Neutrophil (primary cell): ENCODE measurements at regions not wholly inside any gene's neighbourhood (a gene's known extent, or its start where the extent isn't known, plus 50 kb on each side); places are given as distances from the start of the nearest gene placed in this dataset.

Source experiments
- H3K27ac ChIP-seq: fragments of 200-600 bp; sonication (generic); 2 replicates; pipeline ENCODE4 v1.5.1; 2016; ENCODE audit warnings: mild to moderate bottlenecking, moderate library complexity
- H3K27me3 ChIP-seq: fragments of 200-600 bp; sonication (generic); 2 replicates; pipeline ENCODE4 v1.6.0; 2016; ENCODE audit warnings: mild to moderate bottlenecking
- H3K36me3 ChIP-seq: fragments of 200-600 bp; sonication (generic); 2 replicates; pipeline ENCODE4 v1.5.1; 2017
- H3K4me1 ChIP-seq, 2 experiments: fragments of 200-600 bp in 1 of 2; sonication (generic) in 1 of 2; 1 replicate in 1 of 2; 2 replicates in 1 of 2; pipeline versions ENCODE4 v1.5.1 to v1.6.1; 2013 to 2016; ENCODE audit warnings: low read depth in 1 of 2, low read length in 1 of 2, mild to moderate bottlenecking in 1 of 2, moderate library complexity in 1 of 2; ENCODE audit not compliant: control insufficient read depth in 1 of 2, insufficient read depth in 1 of 2
- H3K4me3 ChIP-seq, 2 experiments: fragments of 200-600 bp in 1 of 2; sonication (generic) in 1 of 2; 1 replicate in 1 of 2; 2 replicates in 1 of 2; pipeline ENCODE4 v1.5.1; 2013 to 2016; ENCODE audit warnings: low read depth in 1 of 2, low read length in 1 of 2, mild to moderate bottlenecking in 1 of 2, moderate library complexity in 1 of 2
- H3K9me3 ChIP-seq: fragments of 200-600 bp; sonication (generic); 2 replicates; pipeline ENCODE4 v1.5.1; 2016
- CTCF ChIP-seq: fragments of 200-600 bp; sonication (generic); IDR thresholded peaks from 2 replicates; pipeline ENCODE4 v1.5.1; 2016; ENCODE audit warnings: antibody characterized with exemption

DNA sequence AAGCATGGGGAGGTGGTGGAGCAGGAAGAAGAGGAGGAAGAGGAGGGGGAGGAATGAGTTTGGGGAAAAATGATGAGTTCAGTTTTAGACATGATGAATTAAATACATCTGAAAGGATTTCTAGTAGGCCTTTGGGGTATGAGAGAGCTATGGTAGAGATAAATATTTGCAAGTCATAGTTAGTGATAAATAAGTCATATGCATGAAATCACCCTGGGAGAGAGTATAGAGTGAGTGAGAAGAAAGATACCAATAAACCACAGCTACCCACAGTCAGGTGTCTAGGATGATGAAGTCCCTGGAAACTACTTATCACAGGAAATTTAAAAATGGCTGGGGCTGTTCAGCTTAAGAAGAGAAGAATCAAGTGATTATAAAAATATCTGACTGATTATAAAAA is 240.5 kb downstream of the RDH14 start:
- H3K4me3 ChIP-seq = no peak overlapping the region
- no peak for TF ChIP-seq CTCF
- H3K36me3 ChIP-seq = no peaks in the 10 kb centered on the region
- no peaks in the 10 kb centered on the region for H3K9me3 ChIP-seq
- H3K27me3 ChIP-seq = no peaks in the 10 kb centered on the region
- H3K4me1 ChIP-seq = no peaks in the 10 kb centered on the region
- H3K27ac ChIP-seq = no peak overlapping the region

- no peaks in the 10 kb centered on the region for H3K27me3 ChIP-seq
- H3K36me3 ChIP-seq = no peaks in the 10 kb centered on the region
- TF ChIP-seq CTCF = no peak
- H3K4me3 ChIP-seq = no peak overlapping the region
- H3K4me1 ChIP-seq = no peaks in the 10 kb centered on the region
- no peaks in the 10 kb centered on the region for H3K9me3 ChIP-seq
- no peak overlapping the region for H3K27ac ChIP-seq
Measured at GRCh38 chr2:18317017-18317416, 243.4 kb downstream of the RDH14 start.

DNA sequence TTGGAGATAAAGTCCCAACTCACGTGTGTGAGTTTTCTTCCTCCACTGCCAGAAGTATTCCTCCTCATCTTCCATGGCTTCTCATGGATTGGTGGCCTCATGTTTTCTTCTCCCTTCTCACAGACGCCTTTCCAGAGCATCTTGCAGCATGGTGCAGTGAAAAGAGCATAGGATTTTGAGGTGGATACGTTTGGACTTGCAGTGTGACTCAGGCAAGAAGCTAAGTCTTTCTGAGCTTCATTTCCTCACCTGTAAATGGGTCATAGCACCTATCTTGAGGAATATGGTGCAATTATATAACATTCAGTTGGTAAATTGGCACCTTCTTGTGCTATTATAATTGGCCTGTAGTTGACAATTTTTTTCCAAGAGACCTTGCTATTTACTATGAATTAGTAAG is 247.6 kb downstream of the RDH14 start:
- Histone ChIP-seq H3K36me3 (no peaks in the 10 kb centered on the region), H3K9me3 (no peaks in the 10 kb centered on the region), H3K27me3 (no peaks in the 10 kb centered on the region), H3K4me3 (no peak overlapping the region), H3K4me1 (no peaks in the 10 kb centered on the region), H3K27ac (no peak overlapping the region)
- TF ChIP-seq CTCF = no peak

DNA sequence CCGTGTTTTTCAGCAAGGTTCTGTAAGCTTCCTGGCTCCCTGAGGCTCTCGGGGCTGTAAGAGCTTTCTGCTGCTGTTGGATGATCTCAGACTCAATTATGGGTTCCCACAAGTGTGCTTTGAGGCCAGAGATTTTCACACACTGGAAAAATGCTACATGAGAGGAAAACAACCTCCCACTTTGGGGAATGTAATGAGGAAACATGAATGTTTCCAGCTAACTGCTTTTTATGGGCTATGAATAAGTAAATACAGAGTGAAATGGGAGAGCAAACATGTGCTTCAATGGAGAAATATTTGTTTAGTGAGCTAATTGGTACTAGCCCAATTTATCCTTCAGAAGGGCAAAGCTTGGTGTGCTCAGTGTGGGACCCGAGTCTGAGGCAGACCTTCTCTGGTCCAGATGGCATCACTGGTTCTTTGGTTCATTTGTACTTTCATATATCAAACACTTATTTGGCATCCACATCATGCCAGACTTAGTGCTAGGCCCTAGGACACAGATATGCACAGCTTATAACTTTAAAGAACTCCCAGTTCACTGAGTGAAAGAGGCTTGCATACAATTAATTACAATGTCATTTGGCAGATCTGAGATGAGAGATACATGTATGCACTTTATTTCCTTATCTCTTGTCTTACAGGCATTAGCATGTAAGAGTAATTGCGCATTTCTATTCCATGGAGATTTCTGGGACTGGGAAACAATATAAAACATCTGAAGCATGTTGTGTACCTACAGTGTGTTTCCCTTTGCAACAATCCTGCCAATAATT is 248.8 kb downstream of the RDH14 start:
- Histone ChIP-seq H3K36me3 (no peaks in the 10 kb centered on the region), H3K9me3 (no peaks in the 10 kb centered on the region), H3K4me1 (no peaks in the 10 kb centered on the region), H3K27me3 (no peaks in the 10 kb centered on the region), H3K27ac (no peak overlapping the region), H3K4me3 (no peak overlapping the region)
- TF ChIP-seq CTCF = no peak

DNA sequence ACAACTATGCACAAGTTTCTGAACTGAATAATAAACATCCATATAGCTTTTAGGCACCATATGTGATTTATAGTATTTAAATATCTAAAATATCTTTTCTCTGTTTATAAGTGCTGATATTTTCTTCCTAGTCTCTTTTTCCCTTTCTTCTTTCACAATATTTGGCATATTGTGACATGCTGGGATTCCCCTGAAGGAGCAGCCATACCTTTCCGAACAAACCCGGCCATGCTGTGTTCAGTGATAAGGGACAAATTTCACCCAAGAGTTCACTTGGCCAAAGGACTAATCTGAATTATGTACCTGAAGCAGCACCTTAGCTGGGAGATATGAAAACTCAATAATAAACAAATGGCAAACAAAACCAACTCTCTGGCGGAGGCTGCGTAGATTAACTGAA is 250.8 kb downstream of the RDH14 start:
- no peaks in the 10 kb centered on the region for H3K27me3 ChIP-seq
- H3K27ac ChIP-seq = no peak overlapping the region
- no peaks in the 10 kb centered on the region for H3K9me3 ChIP-seq
- no peak overlapping the region for H3K4me3 ChIP-seq
- H3K36me3 ChIP-seq = no peaks in the 10 kb centered on the region
- no peak for TF ChIP-seq CTCF
- H3K4me1 ChIP-seq = no peaks in the 10 kb centered on the region
